Hepatocyte (in vitro differentiated cells): ENCODE measurements at regions not wholly inside any gene's neighbourhood (a gene's known extent, or its start where the extent isn't known, plus 50 kb on each side); places are given as distances from the start of the nearest gene placed in this dataset.

Experiments used
- DNase-seq: peaks from one replicate; pipeline ENCODE4 v3.0.0-alpha.2; 2016; ENCODE audit warnings: low spot score
- H2AFZ ChIP-seq: fragments of 200-600 bp; sonication (generic); 2 replicates; pipeline ENCODE4 v1.6.0; 2016; ENCODE audit warnings: antibody characterized with exemption, mild to moderate bottlenecking
- H3K27ac ChIP-seq: fragments of 200-600 bp; sonication (generic); 2 replicates; pipeline ENCODE4 v1.5.1; 2016; ENCODE audit warnings: mild to moderate bottlenecking
- H3K27me3 ChIP-seq: fragments of 200-600 bp; sonication (generic); 2 replicates; pipeline ENCODE4 v1.6.1; 2016
- H3K36me3 ChIP-seq: fragments of 200-600 bp; sonication (generic); replicated peaks from 2 replicates; pipeline ENCODE4 v1.5.1; 2016; ENCODE audit warnings: low read depth; ENCODE audit not compliant: insufficient read depth
- H3K4me1 ChIP-seq: fragments of 200-600 bp; sonication (generic); 2 replicates; pipeline ENCODE4 v1.5.1; 2016; ENCODE audit warnings: mild to moderate bottlenecking, moderate library complexity; ENCODE audit not compliant: insufficient read depth
- H3K4me2 ChIP-seq: fragments of 200-600 bp; sonication (generic); 2 replicates; pipeline ENCODE4 v1.6.0; 2016
- H3K4me3 ChIP-seq: fragments of 200-600 bp; sonication (generic); 2 replicates; pipeline ENCODE4 v1.5.1; 2016; ENCODE audit warnings: mild to moderate bottlenecking
- H3K79me2 ChIP-seq: fragments of 200-600 bp; sonication (generic); 2 replicates; pipeline ENCODE4 v1.6.0; 2017; ENCODE audit warnings: mild to moderate bottlenecking
- H3K9me2 ChIP-seq: fragments of 200-600 bp; sonication (generic); replicated peaks from 2 replicates; pipeline ENCODE4 v1.6.0; 2017; ENCODE audit warnings: mild to moderate bottlenecking; ENCODE audit not compliant: insufficient read depth
- H3K9me3 ChIP-seq: fragments of 200-600 bp; sonication (generic); 2 replicates; pipeline ENCODE4 v1.5.1; 2016; ENCODE audit warnings: low read depth, mild to moderate bottlenecking
- H4K20me1 ChIP-seq: fragments of 200-600 bp; sonication (generic); 2 replicates; pipeline ENCODE4 v1.6.0; 2016; ENCODE audit warnings: mild to moderate bottlenecking; ENCODE audit not compliant: insufficient read depth, poor library complexity, severe bottlenecking
- EZH2 ChIP-seq: fragments of 200-600 bp; sonication (generic); IDR thresholded peaks from 2 replicates; pipeline ENCODE4 v1.6.1; 2016; ENCODE audit warnings: antibody characterized with exemption, mild to moderate bottlenecking, borderline replicate concordance
- EZH2phosphoT487 ChIP-seq: fragments of 200-600 bp; sonication (generic); IDR thresholded peaks from one replicate; pipeline ENCODE4 v1.6.1; 2018; ENCODE audit warnings: antibody characterized with exemption, mild to moderate bottlenecking, low read depth, moderate library complexity; ENCODE audit not compliant: unreplicated experiment, severe bottlenecking
- WGBS: methylation state at CpG from one replicate; pipeline ENCODE4 v1.1.6; 2016; ENCODE audit warnings: low lambda C conversion rate; ENCODE audit errors: missing lambda C conversion rate; 5-methylcytosine and 5-hydroxymethylcytosine counted together
- TF ChIP-seq, protein P1 (sequence below): fragments of 200-600 bp; sonication (generic); IDR thresholded peaks from 2 replicates; pipeline ENCODE4 v1.5.1; 2016; ENCODE audit warnings: antibody characterized with exemption, mild to moderate bottlenecking; ENCODE audit not compliant: poor library complexity

- no peaks in the 10 kb centered on the region for H3K4me1 ChIP-seq
- no peaks in the 10 kb centered on the region for H3K79me2 ChIP-seq
- 78% methylated on average over 2 of the region's 2 CpGs for WGBS
- no peaks in the 10 kb centered on the region for H3K36me3 ChIP-seq
- H3K4me2 ChIP-seq = no peak overlapping the region
- DNase-seq = no peak
- no peaks in the 10 kb centered on the region for H3K9me3 ChIP-seq
- H3K27me3 ChIP-seq = no peaks in the 10 kb centered on the region
- no peak overlapping the region for H2AFZ ChIP-seq
- no peak overlapping the region for H3K4me3 ChIP-seq
- no peaks in the 10 kb centered on the region for H3K9me2 ChIP-seq
- TF ChIP-seq EZH2 (no peak), EZH2phosphoT487 (no peak)
- TF ChIP-seq, protein P1, sequence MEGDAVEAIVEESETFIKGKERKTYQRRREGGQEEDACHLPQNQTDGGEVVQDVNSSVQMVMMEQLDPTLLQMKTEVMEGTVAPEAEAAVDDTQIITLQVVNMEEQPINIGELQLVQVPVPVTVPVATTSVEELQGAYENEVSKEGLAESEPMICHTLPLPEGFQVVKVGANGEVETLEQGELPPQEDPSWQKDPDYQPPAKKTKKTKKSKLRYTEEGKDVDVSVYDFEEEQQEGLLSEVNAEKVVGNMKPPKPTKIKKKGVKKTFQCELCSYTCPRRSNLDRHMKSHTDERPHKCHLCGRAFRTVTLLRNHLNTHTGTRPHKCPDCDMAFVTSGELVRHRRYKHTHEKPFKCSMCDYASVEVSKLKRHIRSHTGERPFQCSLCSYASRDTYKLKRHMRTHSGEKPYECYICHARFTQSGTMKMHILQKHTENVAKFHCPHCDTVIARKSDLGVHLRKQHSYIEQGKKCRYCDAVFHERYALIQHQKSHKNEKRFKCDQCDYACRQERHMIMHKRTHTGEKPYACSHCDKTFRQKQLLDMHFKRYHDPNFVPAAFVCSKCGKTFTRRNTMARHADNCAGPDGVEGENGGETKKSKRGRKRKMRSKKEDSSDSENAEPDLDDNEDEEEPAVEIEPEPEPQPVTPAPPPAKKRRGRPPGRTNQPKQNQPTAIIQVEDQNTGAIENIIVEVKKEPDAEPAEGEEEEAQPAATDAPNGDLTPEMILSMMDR = no peak
- no peaks in the 10 kb centered on the region for H4K20me1 ChIP-seq
- no peak overlapping the region for H3K27ac ChIP-seq
These were observed 443.6 kb downstream of the ELAVL2 start for GRCh38 chr9:23382418-23382817.

- H3K27me3 ChIP-seq = no peaks in the 10 kb centered on the region
- H3K36me3 ChIP-seq = no peaks in the 10 kb centered on the region
- H3K79me2 ChIP-seq = no peaks in the 10 kb centered on the region
- no peak for TF ChIP-seq EZH2
- TF ChIP-seq, protein P1 = no peak
- no peak for TF ChIP-seq EZH2phosphoT487
- no peak overlapping the region for H3K27ac ChIP-seq
- no peak for DNase-seq
- no peak overlapping the region for H2AFZ ChIP-seq
- H3K4me2 ChIP-seq = no peak overlapping the region
- H3K9me3 ChIP-seq = no peaks in the 10 kb centered on the region
- no peaks in the 10 kb centered on the region for H3K4me1 ChIP-seq
- WGBS = 92% methylated on average over 4 of the region's 4 CpGs
- H3K4me3 ChIP-seq = no peak overlapping the region
- H3K9me2 ChIP-seq = no peaks in the 10 kb centered on the region
- H4K20me1 ChIP-seq = no peaks in the 10 kb centered on the region
These were observed 431.9 kb downstream of the ELAVL2 start for GRCh38 chr9:23394189-23394588.

- H3K9me2 ChIP-seq = no peaks in the 10 kb centered on the region
- H3K79me2 ChIP-seq = no peaks in the 10 kb centered on the region
- H3K36me3 ChIP-seq = no peaks in the 10 kb centered on the region
- no peaks in the 10 kb centered on the region for H3K4me1 ChIP-seq
- no peaks in the 10 kb centered on the region for H3K27me3 ChIP-seq
- H3K4me3 ChIP-seq = no peak overlapping the region
- TF ChIP-seq, protein P1 = no peak
- no peaks in the 10 kb centered on the region for H4K20me1 ChIP-seq
- no peak for DNase-seq
- H2AFZ ChIP-seq = no peak overlapping the region
- H3K9me3 ChIP-seq = no peaks in the 10 kb centered on the region
- H3K27ac ChIP-seq = no peak overlapping the region
- H3K4me2 ChIP-seq = no peak overlapping the region
These were observed 417.2 kb downstream of the ELAVL2 start for GRCh38 chr9:23408874-23409273.

DNA sequence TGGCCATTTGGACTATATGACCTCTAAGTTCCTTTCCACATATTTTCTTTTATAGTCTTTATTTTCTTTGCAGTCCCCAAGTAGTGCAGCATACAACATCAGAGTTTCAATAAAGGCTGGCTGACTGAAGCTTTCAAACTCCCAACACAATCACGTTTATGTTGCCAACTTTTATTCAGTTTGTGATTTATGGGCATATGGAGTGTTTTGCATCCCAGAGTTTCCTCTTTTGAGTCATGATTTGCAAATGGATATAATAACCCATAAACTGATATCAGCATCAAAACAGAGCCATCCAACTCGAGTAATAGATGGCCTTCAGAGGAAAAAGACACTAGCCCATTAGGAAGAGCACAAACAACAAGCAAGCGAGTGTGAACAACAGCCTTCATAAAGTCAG lies 414.0 kb downstream of the ELAVL2 start:
- TF ChIP-seq EZH2phosphoT487 (no peak), EZH2 (no peak)
- TF ChIP-seq, protein P1 = no peak
- Histone ChIP-seq H3K4me1 (no peaks in the 10 kb centered on the region), H4K20me1 (no peaks in the 10 kb centered on the region), H2AFZ (no peak overlapping the region), H3K4me3 (no peak overlapping the region), H3K79me2 (no peaks in the 10 kb centered on the region), H3K9me3 (no peaks in the 10 kb centered on the region), H3K36me3 (no peaks in the 10 kb centered on the region), H3K4me2 (no peak overlapping the region), H3K27me3 (no peaks in the 10 kb centered on the region), H3K27ac (no peak overlapping the region), H3K9me2 (no peaks in the 10 kb centered on the region)
- 78% methylated on average over 3 of the region's 3 CpGs for WGBS
- no peak for DNase-seq
